Activated CD8-positive, alpha-beta T cell treated with anti-CD3 and anti-CD28 coated beads for 36 hours (primary cell): ENCODE measurements at regions not wholly inside any gene's neighbourhood (a gene's known extent, or its start where the extent isn't known, plus 50 kb on each side); places are given as distances from the start of the nearest gene placed in this dataset.

Experiments
- ATAC-seq: fragments of 200-7000 bp; cut with Tn5 transposase; one replicate; pipeline ENCODE4 v1.10.0; 2021; ENCODE audit warnings: mild to moderate bottlenecking, moderate library complexity
- CTCF ChIA-PET: fragments of 350-600 bp; sonication (Branson Sonifier 250); formaldehyde crosslinking; loops from one replicate; lab custom pipeline; 2021; ENCODE audit warnings: antibody characterized with exemption; lab: Charles Lee
- POLR2A ChIA-PET: fragments of 350-600 bp; sonication (Branson Sonifier 250); formaldehyde crosslinking; loops from one replicate; lab custom pipeline; 2021; ENCODE audit warnings: antibody characterized with exemption; lab: Charles Lee
- DNase-seq: peaks from one replicate; pipeline ENCODE4 v3.0.0-alpha.2; 2020
- H3K27ac Mint-ChIP-seq: one replicate; pipeline ENCODE4 v1.8.0; 2021; ENCODE audit warnings: mild to moderate bottlenecking, mixed read lengths
- H3K27me3 Mint-ChIP-seq: one replicate; pipeline ENCODE4 v1.8.0; 2021; ENCODE audit warnings: mixed read lengths
- H3K36me3 Mint-ChIP-seq: one replicate; pipeline ENCODE4 v1.8.0; 2021; ENCODE audit warnings: low read depth, mixed read lengths
- H3K4me1 Mint-ChIP-seq: one replicate; pipeline ENCODE4 v1.8.0; 2021; ENCODE audit warnings: low read depth, mixed read lengths
- H3K4me3 Mint-ChIP-seq: one replicate; pipeline ENCODE4 v1.8.0; 2021; ENCODE audit warnings: mild to moderate bottlenecking, moderate library complexity, mixed read lengths
- H3K9me3 Mint-ChIP-seq: one replicate; pipeline ENCODE4 v1.8.0; 2021; ENCODE audit warnings: mixed read lengths
- intact Hi-C: fragments of 100-400 bp; cut with micrococcal nuclease; formaldehyde crosslinking; loops from one replicate; pipeline ENCODE4 v1.10.0; 2022
- TF ChIP-seq, protein P1 (sequence below): fragments of 200-600 bp; IDR thresholded peaks from one replicate; pipeline ENCODE4 v1.8.0; 2022; ENCODE audit warnings: antibody characterized with exemption, mild to moderate bottlenecking

DNA sequence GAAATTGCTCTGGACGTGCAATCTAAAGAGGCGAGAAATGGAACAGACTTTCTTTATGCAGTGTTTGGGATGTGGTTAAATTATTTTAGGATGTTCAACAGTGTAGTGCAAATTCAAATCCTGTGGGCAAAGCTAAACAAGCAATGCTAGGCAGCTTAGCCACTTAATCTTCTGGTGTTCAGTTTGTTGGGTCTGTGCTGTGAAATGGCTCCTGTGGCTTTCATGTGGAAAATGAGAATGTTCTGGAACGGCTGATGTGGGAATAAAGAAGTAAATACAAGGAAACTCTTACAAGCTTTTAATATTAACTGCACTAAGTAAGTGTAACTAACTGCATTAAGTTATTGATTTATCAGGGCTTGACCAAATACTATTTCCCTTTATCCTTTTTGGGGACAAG, 766.6 kb downstream of the ADGRL2 start:
- ATAC-seq (no peak), DNase-seq (no peak)
- intact Hi-C loops = no loop called here
- no peaks in the 10 kb centered on the region for H3K36me3 Mint-ChIP-seq
- no peak overlapping the region for H3K27ac Mint-ChIP-seq
- ChIA-PET POLR2A (no interaction called here), CTCF (no interaction called here)
- H3K4me1 Mint-ChIP-seq = no peaks in the 10 kb centered on the region
- TF ChIP-seq, protein P1, sequence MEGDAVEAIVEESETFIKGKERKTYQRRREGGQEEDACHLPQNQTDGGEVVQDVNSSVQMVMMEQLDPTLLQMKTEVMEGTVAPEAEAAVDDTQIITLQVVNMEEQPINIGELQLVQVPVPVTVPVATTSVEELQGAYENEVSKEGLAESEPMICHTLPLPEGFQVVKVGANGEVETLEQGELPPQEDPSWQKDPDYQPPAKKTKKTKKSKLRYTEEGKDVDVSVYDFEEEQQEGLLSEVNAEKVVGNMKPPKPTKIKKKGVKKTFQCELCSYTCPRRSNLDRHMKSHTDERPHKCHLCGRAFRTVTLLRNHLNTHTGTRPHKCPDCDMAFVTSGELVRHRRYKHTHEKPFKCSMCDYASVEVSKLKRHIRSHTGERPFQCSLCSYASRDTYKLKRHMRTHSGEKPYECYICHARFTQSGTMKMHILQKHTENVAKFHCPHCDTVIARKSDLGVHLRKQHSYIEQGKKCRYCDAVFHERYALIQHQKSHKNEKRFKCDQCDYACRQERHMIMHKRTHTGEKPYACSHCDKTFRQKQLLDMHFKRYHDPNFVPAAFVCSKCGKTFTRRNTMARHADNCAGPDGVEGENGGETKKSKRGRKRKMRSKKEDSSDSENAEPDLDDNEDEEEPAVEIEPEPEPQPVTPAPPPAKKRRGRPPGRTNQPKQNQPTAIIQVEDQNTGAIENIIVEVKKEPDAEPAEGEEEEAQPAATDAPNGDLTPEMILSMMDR = no peak
- H3K9me3 Mint-ChIP-seq = no peaks in the 10 kb centered on the region
- peaks cover 2% of the 10 kb centered on the region for H3K27me3 Mint-ChIP-seq
- H3K4me3 Mint-ChIP-seq = no peak overlapping the region

- Mint-ChIP-seq H3K9me3 (no peaks in the 10 kb centered on the region), H3K27ac (no peak overlapping the region), H3K36me3 (no peaks in the 10 kb centered on the region), H3K4me1 (no peaks in the 10 kb centered on the region), H3K27me3 (peaks cover 2% of the 10 kb centered on the region), H3K4me3 (no peak overlapping the region)
- ChIA-PET CTCF (no interaction called here), POLR2A (no interaction called here)
- intact Hi-C loops = no loop called here
- TF ChIP-seq, protein P1 = no peak
- DNase-seq (no peak), ATAC-seq (no peak)
Observed at GRCh38 chr1:82565546-82565945, 764.8 kb downstream of the ADGRL2 start.

DNA sequence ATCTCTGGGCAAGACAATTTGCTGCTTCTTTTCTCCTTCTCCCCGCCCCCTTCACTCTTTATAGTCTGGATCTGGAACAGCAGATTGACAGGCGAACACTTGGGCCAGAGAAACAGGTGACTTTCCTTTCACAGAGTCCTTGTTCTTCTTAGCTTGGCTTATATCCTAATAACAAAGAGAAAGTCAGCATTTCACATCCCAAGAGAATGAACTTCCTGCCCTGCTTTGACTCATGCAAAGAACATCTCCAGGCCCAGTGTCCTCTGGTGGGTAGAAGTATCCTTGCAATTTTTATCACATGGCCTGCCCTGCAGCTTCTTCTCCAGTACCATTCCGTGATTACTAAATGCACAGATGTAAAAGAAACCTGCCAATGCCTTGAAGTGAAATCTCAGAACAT, 764.4 kb downstream of the ADGRL2 start:
- CTCF ChIA-PET = no interaction called here
- POLR2A ChIA-PET = no interaction called here
- Mint-ChIP-seq H3K4me3 (no peak overlapping the region), H3K9me3 (no peaks in the 10 kb centered on the region), H3K4me1 (no peaks in the 10 kb centered on the region), H3K36me3 (no peaks in the 10 kb centered on the region), H3K27ac (no peak overlapping the region), H3K27me3 (peaks cover 2% of the 10 kb centered on the region)
- DNase-seq (no peak), ATAC-seq (no peak)
- TF ChIP-seq, protein P1 = no peak
- intact Hi-C loops = no loop called here

GRCh38 chr1:82564333-82564732, 763.6 kb downstream of the ADGRL2 start:
- H3K27ac Mint-ChIP-seq = no peak overlapping the region
- H3K27me3 Mint-ChIP-seq = peaks cover 2% of the 10 kb centered on the region
- TF ChIP-seq, protein P1 = no peak
- ChIA-PET CTCF (no interaction called here), POLR2A (no interaction called here)
- no peak overlapping the region for H3K4me3 Mint-ChIP-seq
- intact Hi-C loops = no loop called here
- no peak for DNase-seq
- H3K4me1 Mint-ChIP-seq = no peaks in the 10 kb centered on the region
- H3K36me3 Mint-ChIP-seq = no peaks in the 10 kb centered on the region
- H3K9me3 Mint-ChIP-seq = no peaks in the 10 kb centered on the region
- ATAC-seq = no peak

- Mint-ChIP-seq H3K4me1 (no peaks in the 10 kb centered on the region), H3K36me3 (no peaks in the 10 kb centered on the region), H3K27ac (no peak overlapping the region), H3K4me3 (no peak overlapping the region), H3K9me3 (no peaks in the 10 kb centered on the region), H3K27me3 (peaks cover 2% of the 10 kb centered on the region)
- ChIA-PET POLR2A (no interaction called here), CTCF (no interaction called here)
- DNase-seq = no peak
- TF ChIP-seq, protein P1 = no peak
- no peak for ATAC-seq
- intact Hi-C loops = no loop called here
Observed at GRCh38 chr1:82562448-82562847, 761.7 kb downstream of the ADGRL2 start.
